ENCODE measurements at regions not wholly inside any gene's neighbourhood (a gene's known extent, or its start where the extent isn't known, plus 50 kb on each side); places are given as distances from the start of the nearest gene placed in this dataset.

- no peak for TF ChIP-seq ZNF138 (tag by site-specific recombination; IDR thresholded peaks at IDR 0.05; ENCODE audit: borderline replicate concordance)
- TF ChIP-seq, protein P1, sequence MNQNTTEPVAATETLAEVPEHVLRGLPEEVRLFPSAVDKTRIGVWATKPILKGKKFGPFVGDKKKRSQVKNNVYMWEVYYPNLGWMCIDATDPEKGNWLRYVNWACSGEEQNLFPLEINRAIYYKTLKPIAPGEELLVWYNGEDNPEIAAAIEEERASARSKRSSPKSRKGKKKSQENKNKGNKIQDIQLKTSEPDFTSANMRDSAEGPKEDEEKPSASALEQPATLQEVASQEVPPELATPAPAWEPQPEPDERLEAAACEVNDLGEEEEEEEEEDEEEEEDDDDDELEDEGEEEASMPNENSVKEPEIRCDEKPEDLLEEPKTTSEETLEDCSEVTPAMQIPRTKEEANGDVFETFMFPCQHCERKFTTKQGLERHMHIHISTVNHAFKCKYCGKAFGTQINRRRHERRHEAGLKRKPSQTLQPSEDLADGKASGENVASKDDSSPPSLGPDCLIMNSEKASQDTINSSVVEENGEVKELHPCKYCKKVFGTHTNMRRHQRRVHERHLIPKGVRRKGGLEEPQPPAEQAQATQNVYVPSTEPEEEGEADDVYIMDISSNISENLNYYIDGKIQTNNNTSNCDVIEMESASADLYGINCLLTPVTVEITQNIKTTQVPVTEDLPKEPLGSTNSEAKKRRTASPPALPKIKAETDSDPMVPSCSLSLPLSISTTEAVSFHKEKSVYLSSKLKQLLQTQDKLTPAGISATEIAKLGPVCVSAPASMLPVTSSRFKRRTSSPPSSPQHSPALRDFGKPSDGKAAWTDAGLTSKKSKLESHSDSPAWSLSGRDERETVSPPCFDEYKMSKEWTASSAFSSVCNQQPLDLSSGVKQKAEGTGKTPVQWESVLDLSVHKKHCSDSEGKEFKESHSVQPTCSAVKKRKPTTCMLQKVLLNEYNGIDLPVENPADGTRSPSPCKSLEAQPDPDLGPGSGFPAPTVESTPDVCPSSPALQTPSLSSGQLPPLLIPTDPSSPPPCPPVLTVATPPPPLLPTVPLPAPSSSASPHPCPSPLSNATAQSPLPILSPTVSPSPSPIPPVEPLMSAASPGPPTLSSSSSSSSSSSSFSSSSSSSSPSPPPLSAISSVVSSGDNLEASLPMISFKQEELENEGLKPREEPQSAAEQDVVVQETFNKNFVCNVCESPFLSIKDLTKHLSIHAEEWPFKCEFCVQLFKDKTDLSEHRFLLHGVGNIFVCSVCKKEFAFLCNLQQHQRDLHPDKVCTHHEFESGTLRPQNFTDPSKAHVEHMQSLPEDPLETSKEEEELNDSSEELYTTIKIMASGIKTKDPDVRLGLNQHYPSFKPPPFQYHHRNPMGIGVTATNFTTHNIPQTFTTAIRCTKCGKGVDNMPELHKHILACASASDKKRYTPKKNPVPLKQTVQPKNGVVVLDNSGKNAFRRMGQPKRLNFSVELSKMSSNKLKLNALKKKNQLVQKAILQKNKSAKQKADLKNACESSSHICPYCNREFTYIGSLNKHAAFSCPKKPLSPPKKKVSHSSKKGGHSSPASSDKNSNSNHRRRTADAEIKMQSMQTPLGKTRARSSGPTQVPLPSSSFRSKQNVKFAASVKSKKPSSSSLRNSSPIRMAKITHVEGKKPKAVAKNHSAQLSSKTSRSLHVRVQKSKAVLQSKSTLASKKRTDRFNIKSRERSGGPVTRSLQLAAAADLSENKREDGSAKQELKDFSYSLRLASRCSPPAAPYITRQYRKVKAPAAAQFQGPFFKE (tag by site-specific recombination; IDR thresholded peaks at IDR 0.05; ENCODE audit: borderline replicate concordance), result no peak
- TF ChIP-seq, protein P2, sequence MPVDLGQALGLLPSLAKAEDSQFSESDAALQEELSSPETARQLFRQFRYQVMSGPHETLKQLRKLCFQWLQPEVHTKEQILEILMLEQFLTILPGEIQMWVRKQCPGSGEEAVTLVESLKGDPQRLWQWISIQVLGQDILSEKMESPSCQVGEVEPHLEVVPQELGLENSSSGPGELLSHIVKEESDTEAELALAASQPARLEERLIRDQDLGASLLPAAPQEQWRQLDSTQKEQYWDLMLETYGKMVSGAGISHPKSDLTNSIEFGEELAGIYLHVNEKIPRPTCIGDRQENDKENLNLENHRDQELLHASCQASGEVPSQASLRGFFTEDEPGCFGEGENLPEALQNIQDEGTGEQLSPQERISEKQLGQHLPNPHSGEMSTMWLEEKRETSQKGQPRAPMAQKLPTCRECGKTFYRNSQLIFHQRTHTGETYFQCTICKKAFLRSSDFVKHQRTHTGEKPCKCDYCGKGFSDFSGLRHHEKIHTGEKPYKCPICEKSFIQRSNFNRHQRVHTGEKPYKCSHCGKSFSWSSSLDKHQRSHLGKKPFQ (tag by site-specific recombination; IDR thresholded peaks at IDR 0.05), result no peak
These were observed 82.8 kb upstream of the KLHL1 start for GRCh38 chr13:70191034-70191433.

Data from HEK293 (cell line).